ENCODE measurements at regions not wholly inside any gene's neighbourhood (a gene's known extent, or its start where the extent isn't known, plus 50 kb on each side); places are given as distances from the start of the nearest gene placed in this dataset.

GRCh38 chr15:59924096-59924495 lies 80.0 kb upstream of the FOXB1 start:
- no peak for TF ChIP-seq CTCF (conservative IDR thresholded peaks at IDR 0.05)
- no peak for TF ChIP-seq ZFX (IDR thresholded peaks at IDR 0.05)
